ENCODE measurements at regions not wholly inside any gene's neighbourhood (a gene's known extent, or its start where the extent isn't known, plus 50 kb on each side); places are given as distances from the start of the nearest gene placed in this dataset.

DNA sequence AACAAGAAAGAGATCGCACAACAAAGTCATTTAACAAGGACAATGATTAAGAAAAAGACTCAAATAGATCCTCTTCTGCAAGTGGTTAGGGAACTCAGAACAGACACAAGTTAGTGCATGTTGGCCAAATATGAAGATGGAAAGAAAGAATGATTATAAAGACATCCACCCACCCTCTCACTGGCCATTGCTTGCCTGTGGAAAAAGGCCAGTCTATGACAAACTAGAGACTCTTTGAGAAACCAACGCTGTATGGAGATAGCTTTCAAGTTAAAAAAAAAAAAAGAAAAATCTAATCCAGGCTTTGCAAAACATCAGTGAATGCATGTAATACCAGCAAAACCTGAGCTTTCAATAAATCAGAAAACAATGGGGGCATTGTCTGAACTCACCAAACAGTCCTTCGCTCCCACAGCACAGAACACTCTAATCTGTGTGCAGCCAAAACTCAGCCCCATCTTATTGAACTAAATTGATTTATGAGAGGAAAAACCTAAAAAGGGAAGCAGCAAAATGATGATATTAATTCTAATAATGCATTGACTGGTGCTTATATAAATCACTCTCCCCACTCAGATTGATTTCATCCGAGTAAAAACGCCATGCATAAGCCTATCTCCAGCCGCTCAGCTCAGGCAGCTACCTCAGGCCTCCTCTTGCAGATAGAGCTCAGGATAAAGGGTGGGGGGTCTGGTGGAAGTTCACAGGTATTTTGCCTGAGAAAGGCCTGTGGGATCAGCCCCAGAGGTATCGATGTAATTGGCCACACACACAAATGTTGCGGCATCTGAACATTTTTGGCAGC is 547.1 kb downstream of the CCDC171 start:
- Mint-ChIP-seq H3K4me1 (ENCODE audit: low read depth) (peaks cover 42% of the 10 kb centered on the region), H3K4me3 (ENCODE audit: low read depth) (no peak overlapping the region), H3K27me3 (no peaks in the 10 kb centered on the region), H3K27ac (peak overlapping the region; percentile 86), H3K9me3 (ENCODE audit: low read depth) (no peaks in the 10 kb centered on the region), H3K36me3 (ENCODE audit: insufficient read depth) (no peaks in the 10 kb centered on the region)
- TF ChIP-seq, protein P1, sequence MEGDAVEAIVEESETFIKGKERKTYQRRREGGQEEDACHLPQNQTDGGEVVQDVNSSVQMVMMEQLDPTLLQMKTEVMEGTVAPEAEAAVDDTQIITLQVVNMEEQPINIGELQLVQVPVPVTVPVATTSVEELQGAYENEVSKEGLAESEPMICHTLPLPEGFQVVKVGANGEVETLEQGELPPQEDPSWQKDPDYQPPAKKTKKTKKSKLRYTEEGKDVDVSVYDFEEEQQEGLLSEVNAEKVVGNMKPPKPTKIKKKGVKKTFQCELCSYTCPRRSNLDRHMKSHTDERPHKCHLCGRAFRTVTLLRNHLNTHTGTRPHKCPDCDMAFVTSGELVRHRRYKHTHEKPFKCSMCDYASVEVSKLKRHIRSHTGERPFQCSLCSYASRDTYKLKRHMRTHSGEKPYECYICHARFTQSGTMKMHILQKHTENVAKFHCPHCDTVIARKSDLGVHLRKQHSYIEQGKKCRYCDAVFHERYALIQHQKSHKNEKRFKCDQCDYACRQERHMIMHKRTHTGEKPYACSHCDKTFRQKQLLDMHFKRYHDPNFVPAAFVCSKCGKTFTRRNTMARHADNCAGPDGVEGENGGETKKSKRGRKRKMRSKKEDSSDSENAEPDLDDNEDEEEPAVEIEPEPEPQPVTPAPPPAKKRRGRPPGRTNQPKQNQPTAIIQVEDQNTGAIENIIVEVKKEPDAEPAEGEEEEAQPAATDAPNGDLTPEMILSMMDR (IDR thresholded peaks at IDR 0.05; ENCODE audit: unreplicated experiment) = no peak
- DNase-seq (ENCODE audit: low spot score, unreplicated experiment) = no peak

DNA sequence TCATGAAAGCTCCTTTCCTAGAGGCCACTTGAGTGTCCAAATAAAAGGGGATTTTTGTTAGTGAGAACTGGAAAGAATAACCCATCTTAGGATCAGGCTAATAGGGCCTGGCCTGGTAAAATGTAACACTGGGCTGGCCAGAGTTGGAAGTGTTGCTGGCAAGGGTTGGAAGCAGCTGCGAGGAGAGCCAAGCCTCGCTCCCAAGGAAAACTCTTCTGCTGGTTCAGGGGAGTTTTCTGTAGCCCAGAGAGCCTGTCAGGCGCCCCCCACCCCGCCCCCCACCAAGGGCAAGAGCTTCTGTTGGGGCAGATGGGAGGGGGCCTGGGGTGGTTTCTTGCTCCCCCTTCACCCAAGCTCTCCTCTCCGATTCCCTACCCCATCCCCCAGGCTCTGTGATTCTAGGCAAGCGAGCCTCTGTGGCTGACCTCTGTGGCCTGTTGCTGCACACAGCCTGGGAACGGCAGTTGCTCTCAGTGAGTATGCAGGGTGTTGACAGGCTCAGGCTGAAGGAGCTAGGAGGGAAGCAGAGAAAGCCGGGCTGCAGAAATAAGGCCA is 547.8 kb downstream of the CCDC171 start:
- no peaks in the 10 kb centered on the region for H3K9me3 Mint-ChIP-seq (ENCODE audit: low read depth)
- peaks cover 42% of the 10 kb centered on the region for H3K4me1 Mint-ChIP-seq (ENCODE audit: low read depth)
- H3K27me3 Mint-ChIP-seq = no peaks in the 10 kb centered on the region
- H3K36me3 Mint-ChIP-seq (ENCODE audit: insufficient read depth) = no peaks in the 10 kb centered on the region
- TF ChIP-seq, protein P1 (IDR thresholded peaks at IDR 0.05; ENCODE audit: unreplicated experiment) = no peak
- no peak overlapping the region for H3K4me3 Mint-ChIP-seq (ENCODE audit: low read depth)
- H3K27ac Mint-ChIP-seq = peak overlapping the region; percentile 86
- DNase-seq (ENCODE audit: low spot score, unreplicated experiment) = peak; percentile 10

DNA sequence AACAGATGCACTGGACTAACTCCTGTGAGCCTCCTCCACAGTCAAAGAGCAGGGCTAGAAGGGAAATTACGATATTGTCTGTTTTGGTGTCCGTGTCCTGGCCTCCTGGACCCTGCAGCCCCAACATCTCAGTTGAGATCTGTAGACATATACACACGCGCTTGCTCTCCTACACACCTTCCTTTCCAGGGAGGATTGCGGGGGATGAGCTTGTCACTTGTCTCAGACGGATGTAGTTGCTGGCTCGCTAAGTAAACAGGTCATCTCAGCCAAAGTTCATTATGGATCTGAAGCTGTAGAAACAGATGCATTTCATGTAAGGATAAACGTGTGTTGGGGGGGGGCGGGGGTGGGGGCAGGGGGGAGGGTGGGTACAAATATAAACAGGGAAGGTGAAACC is 549.3 kb downstream of the CCDC171 start:
- H3K9me3 Mint-ChIP-seq (ENCODE audit: low read depth) = no peaks in the 10 kb centered on the region
- H3K27ac Mint-ChIP-seq = peak overlapping the region; percentile 64
- no peaks in the 10 kb centered on the region for H3K27me3 Mint-ChIP-seq
- H3K4me1 Mint-ChIP-seq (ENCODE audit: low read depth) = peaks cover 47% of the 10 kb centered on the region
- no peak for DNase-seq (ENCODE audit: low spot score, unreplicated experiment)
- no peaks in the 10 kb centered on the region for H3K36me3 Mint-ChIP-seq (ENCODE audit: insufficient read depth)
- no peak overlapping the region for H3K4me3 Mint-ChIP-seq (ENCODE audit: low read depth)
- TF ChIP-seq, protein P1 (IDR thresholded peaks at IDR 0.05; ENCODE audit: unreplicated experiment) = no peak

DNA sequence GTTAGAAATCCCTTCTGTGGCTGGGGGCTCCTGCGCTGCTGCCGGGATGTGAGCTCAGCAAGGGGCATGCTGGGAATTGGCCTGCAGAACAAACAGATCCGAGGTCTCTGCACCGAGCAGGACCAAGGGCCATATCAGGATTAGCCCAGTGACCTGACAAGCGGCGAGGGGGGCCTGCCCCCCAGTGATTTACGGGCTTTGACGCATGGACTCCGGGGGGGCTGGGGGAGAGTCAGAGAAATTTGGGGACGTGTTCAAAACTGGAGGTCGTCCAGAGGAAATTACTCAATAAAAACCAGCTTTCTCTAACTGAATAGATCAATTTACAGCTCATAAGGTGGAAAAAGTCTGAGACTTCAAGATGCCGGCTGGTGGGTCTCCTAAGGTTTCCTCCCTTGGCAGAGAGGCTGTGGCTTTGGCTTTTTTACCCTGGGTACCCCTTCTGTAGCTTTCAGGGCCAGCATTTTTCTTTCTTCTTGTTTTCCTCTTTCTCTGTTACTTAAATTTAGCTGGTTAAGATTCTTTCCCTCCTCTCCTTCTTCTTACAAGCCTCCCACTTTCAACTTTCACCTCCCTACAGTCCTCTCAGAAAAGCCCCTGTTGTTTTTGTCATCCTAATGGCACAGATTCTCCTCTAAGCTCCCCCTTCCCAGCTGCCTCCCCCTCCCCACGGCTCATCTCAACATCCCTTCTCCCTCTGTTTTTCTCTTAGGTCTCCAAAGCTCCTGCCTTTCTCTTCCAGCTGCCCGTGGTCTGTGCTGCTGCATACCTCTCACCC is 551.0 kb downstream of the CCDC171 start:
- H3K27ac Mint-ChIP-seq = peak overlapping the region; percentile 15
- H3K27me3 Mint-ChIP-seq = no peaks in the 10 kb centered on the region
- no peaks in the 10 kb centered on the region for H3K9me3 Mint-ChIP-seq (ENCODE audit: low read depth)
- TF ChIP-seq, protein P1 (IDR thresholded peaks at IDR 0.05; ENCODE audit: unreplicated experiment) = no peak
- no peak for DNase-seq (ENCODE audit: low spot score, unreplicated experiment)
- H3K4me3 Mint-ChIP-seq (ENCODE audit: low read depth) = no peak overlapping the region
- H3K4me1 Mint-ChIP-seq (ENCODE audit: low read depth) = peaks cover 47% of the 10 kb centered on the region
- no peaks in the 10 kb centered on the region for H3K36me3 Mint-ChIP-seq (ENCODE audit: insufficient read depth)
